D341Med (cell line): ENCODE measurements at regions not wholly inside any gene's neighbourhood (a gene's known extent, or its start where the extent isn't known, plus 50 kb on each side); places are given as distances from the start of the nearest gene placed in this dataset.

Experiments used
- DNase-seq: peaks from one replicate; pipeline ENCODE4 v3.0.0; 2012; ENCODE audit warnings: low spot score

GRCh38 chr12:91241756-91242155, 59.1 kb upstream of the DCN start:
- no peak for DNase-seq

GRCh38 chr12:91240386-91241095, 57.9 kb upstream of the DCN start:
- DNase-seq, result peak; percentile 49

- no peak for DNase-seq
Observed at GRCh38 chr12:91239481-91239880, 56.9 kb upstream of the DCN start.
